ENCODE measurements at regions not wholly inside any gene's neighbourhood (a gene's known extent, or its start where the extent isn't known, plus 50 kb on each side); places are given as distances from the start of the nearest gene placed in this dataset.
A peak's percentile ranks its signal among the peaks of the same experiment; 100 is the strongest.

DNA sequence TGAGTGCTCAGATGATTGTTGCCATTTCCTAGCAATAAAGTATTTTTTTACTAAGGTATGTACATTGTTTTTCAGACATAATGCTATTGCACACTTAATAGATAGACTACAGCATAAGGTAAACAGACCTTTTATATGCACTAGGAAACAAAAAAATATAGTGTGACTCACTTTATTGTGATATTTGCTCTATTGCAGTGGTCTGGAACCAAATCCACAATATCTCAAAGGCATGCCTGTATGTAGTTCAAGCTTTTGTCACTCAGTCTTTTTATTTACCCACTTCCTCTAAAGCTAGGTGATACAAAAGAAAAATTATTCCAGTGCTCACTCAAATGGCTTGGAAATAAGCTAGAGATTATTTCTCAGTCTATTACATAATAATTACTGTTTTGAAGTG, 209.9 kb upstream of the VEPH1 start:
- H3K4me3 ChIP-seq (ENCODE audit: low read length) = no peak overlapping the region
- no peak for DNase-seq (ENCODE audit: low read depth)
- TF ChIP-seq, protein P1, sequence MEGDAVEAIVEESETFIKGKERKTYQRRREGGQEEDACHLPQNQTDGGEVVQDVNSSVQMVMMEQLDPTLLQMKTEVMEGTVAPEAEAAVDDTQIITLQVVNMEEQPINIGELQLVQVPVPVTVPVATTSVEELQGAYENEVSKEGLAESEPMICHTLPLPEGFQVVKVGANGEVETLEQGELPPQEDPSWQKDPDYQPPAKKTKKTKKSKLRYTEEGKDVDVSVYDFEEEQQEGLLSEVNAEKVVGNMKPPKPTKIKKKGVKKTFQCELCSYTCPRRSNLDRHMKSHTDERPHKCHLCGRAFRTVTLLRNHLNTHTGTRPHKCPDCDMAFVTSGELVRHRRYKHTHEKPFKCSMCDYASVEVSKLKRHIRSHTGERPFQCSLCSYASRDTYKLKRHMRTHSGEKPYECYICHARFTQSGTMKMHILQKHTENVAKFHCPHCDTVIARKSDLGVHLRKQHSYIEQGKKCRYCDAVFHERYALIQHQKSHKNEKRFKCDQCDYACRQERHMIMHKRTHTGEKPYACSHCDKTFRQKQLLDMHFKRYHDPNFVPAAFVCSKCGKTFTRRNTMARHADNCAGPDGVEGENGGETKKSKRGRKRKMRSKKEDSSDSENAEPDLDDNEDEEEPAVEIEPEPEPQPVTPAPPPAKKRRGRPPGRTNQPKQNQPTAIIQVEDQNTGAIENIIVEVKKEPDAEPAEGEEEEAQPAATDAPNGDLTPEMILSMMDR (conservative IDR thresholded peaks at IDR 0.05; ENCODE audit: low read depth, low read length) = no peak

DNA sequence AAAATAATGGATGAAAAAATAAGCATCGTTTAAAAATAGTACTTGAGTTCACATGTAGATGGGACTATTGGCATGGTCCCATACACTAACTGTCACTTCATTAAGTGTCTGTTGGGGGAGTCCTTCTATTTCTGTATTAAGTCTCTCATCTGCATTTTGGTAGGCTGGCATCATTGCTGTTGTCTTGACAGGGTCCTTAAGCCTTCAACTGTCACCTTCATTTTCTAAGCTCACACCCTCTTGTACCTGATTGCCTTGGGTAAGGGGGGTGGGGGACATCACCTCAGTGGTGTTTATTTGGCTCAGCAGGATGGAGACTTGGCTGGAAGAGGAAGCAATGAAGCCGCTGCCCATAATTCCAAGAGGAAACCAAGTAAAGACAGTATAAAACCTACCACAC, 202.0 kb upstream of the VEPH1 start:
- DNase-seq (ENCODE audit: low read depth) = no peak
- no peak overlapping the region for H3K4me3 ChIP-seq (ENCODE audit: low read length)
- TF ChIP-seq, protein P1 (conservative IDR thresholded peaks at IDR 0.05; ENCODE audit: low read depth, low read length) = no peak

DNA sequence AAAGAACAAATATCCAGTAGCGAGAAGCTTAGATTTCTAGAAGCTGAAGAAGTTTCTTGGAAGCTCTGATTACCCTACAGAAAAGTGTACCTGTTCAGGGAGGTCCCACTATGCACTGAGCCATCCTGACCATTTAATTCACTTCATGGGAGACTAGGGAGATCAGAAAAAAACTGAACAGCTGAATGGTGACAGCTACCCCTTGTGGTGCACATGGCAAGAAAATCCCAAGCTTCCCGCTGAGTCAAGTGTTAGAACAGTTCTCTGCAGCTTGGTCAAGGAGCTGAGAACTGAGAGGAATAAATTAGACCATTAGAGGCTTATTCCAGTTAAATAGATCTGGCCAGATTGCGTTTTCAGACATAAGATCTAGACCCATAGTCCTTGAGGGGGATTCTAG, 197.2 kb upstream of the VEPH1 start:
- no peak overlapping the region for H3K4me3 ChIP-seq (ENCODE audit: low read length)
- TF ChIP-seq, protein P1 (conservative IDR thresholded peaks at IDR 0.05; ENCODE audit: low read depth, low read length) = peak; percentile 22
- DNase-seq (ENCODE audit: low read depth) = no peak

DNA sequence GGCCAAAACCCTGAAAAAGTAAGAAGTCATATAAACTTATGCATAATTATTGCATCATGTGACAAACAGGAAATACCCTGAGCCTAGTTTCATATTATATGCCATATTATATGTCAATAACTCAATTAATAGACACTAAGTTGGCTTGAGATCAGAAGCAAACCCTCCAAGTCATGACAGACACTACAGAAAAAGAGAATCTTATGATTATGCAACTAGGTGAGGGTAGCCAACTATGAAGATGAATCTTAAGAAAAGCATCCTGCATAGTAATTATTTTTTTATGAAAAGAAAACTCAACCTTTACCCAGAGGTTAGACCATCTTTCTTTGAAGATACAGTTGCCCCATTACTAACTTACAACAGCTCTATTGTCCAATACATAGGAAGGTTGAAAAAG, 192.4 kb upstream of the VEPH1 start:
- TF ChIP-seq, protein P1 (conservative IDR thresholded peaks at IDR 0.05; ENCODE audit: low read depth, low read length) = no peak
- no peak for DNase-seq (ENCODE audit: low read depth)
- no peak overlapping the region for H3K4me3 ChIP-seq (ENCODE audit: low read length)

DNA sequence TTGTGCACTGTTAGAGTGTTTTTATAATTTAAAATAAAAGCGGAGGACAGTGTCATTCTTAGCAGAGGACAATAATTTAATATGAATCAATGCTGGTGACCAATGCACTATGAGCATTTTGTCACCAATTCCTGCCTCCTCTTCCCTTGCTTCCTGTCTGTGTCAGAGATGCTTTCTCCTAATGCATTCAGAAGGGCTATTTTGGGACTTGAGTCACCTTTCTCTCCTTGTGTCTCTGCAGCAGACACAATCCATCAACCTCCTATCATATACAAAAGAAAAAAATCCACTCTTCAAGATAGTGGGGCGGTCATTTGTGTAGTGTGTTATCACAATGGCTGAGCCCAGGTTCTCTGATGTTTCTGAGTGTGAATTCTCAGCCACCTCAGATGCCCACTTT, 191.9 kb upstream of the VEPH1 start:
- DNase-seq (ENCODE audit: low read depth) = no peak
- TF ChIP-seq, protein P1 (conservative IDR thresholded peaks at IDR 0.05; ENCODE audit: low read depth, low read length) = no peak
- no peak overlapping the region for H3K4me3 ChIP-seq (ENCODE audit: low read length)

DNA sequence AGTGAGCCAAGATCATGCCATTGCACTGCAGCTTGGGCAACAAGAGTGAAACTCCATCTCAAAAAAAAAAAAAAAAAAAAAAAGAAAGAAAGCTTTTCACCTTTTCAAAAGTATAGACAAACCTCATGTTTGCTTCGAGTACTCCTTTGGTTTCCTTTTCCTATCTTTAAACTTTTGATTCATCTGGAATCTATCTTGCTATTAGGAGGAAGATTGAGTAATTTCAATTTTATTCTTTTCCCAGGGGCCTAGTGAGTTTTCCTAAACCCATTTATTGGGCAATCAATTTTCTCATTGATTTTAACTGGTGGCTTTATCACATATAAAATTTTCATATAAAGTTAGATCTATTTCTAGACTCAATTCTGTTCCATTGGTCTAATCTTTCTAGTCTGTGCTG, 190.5 kb upstream of the VEPH1 start:
- no peak for DNase-seq (ENCODE audit: low read depth)
- H3K4me3 ChIP-seq (ENCODE audit: low read length) = no peak overlapping the region
- TF ChIP-seq, protein P1 (conservative IDR thresholded peaks at IDR 0.05; ENCODE audit: low read depth, low read length) = no peak

DNA sequence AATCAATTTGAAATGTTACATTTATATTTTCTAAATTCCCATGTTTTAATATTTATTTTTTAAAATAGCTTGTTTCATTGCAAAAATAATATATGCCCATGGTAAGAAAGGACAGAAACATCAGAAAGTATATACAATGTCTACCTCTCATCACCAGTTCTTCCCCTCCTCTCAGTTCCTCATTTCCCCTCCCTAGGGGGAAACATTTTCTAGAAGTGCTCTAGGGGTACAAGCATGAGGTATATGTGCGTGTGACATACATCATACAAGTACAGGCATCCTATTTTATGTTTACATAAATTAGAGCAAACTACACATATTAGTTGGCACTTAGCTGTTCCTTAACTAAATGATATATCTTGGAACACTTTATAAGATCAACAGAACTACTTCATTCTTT, 189.3 kb upstream of the VEPH1 start:
- DNase-seq (ENCODE audit: low read depth) = no peak
- H3K4me3 ChIP-seq (ENCODE audit: low read length) = no peak overlapping the region
- TF ChIP-seq, protein P1 (conservative IDR thresholded peaks at IDR 0.05; ENCODE audit: low read depth, low read length) = no peak

All from retinal pigment epithelial cell (primary cell).